ENCODE measurements at regions not wholly inside any gene's neighbourhood (a gene's known extent, or its start where the extent isn't known, plus 50 kb on each side); places are given as distances from the start of the nearest gene placed in this dataset.

DNA sequence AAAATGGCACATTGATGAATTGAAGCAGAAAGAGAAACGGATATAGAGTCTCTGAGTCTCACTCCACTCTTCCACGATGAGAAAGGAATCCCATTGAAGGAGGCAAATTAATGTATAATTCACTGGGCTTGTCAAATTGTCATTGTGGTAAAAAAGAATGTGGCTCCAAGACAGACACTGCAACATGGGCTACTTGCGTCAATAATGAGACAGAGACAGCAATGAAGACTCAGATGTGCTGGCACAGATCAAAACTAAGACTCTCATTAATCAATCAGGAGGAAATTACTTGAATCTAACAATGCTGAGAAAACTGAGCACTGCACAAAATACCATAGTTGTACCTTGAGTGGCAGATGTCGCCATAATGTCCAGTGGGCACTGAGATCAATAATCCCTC, 1485.5 kb downstream of the TECRL start:
- TF ChIP-seq CTCF (IDR thresholded peaks at IDR 0.05; ENCODE audit: poor library complexity) = no peak
- no peak for TF ChIP-seq EZH2 (IDR thresholded peaks at IDR 0.05; ENCODE audit: borderline replicate concordance)
- TF ChIP-seq EZH2phosphoT487 (IDR thresholded peaks at IDR 0.05; ENCODE audit: low read depth, severe bottlenecking, unreplicated experiment) = no peak
